GM19328 (cell line): ENCODE measurements at regions not wholly inside any gene's neighbourhood (a gene's known extent, or its start where the extent isn't known, plus 50 kb on each side); places are given as distances from the start of the nearest gene placed in this dataset.

ENCODE experiments used
- ATAC-seq: cut with Tn5 transposase; IDR thresholded peaks from one replicate; pipeline ENCODE4 v1.9.1; 2021; ENCODE audit warnings: mild to moderate bottlenecking, moderate library complexity; ENCODE audit not compliant: unreplicated experiment

- no peak for ATAC-seq
Measured at GRCh38 chr16:86663685-86664521, 85.6 kb downstream of the FOXL1 start.

GRCh38 chr16:86664522-86665318 is 86.4 kb downstream of the FOXL1 start:
- no peak for ATAC-seq

- ATAC-seq: no peak
Measured at GRCh38 chr16:86665319-86665675, 86.9 kb downstream of the FOXL1 start.

GRCh38 chr16:86665929-86666328 is 87.6 kb downstream of the FOXL1 start:
- no peak for ATAC-seq

DNA sequence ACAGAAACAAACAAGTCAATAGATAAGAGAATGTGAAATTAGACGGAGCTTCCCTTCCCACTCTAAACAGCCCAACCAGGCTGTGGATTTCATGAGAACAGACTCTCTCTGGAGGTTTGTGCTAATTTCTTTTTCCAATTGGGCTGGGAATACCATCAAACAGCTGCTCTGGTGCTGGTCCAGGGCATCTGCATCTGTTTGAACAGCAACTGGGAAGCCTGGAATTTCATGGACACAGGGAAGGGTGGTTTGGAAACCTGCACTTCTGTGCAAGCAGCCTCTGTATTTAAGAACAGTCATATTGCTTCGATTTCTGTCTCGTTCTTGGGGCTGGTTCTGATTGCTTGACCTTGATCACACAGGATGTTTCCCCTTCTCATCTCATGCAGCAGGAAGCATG is 88.7 kb downstream of the FOXL1 start:
- no peak for ATAC-seq

GRCh38 chr16:86668136-86668910 is 90.0 kb downstream of the FOXL1 start:
- ATAC-seq: no peak

GRCh38 chr16:86669285-86669805 is 91.0 kb downstream of the FOXL1 start:
- ATAC-seq: no peak

DNA sequence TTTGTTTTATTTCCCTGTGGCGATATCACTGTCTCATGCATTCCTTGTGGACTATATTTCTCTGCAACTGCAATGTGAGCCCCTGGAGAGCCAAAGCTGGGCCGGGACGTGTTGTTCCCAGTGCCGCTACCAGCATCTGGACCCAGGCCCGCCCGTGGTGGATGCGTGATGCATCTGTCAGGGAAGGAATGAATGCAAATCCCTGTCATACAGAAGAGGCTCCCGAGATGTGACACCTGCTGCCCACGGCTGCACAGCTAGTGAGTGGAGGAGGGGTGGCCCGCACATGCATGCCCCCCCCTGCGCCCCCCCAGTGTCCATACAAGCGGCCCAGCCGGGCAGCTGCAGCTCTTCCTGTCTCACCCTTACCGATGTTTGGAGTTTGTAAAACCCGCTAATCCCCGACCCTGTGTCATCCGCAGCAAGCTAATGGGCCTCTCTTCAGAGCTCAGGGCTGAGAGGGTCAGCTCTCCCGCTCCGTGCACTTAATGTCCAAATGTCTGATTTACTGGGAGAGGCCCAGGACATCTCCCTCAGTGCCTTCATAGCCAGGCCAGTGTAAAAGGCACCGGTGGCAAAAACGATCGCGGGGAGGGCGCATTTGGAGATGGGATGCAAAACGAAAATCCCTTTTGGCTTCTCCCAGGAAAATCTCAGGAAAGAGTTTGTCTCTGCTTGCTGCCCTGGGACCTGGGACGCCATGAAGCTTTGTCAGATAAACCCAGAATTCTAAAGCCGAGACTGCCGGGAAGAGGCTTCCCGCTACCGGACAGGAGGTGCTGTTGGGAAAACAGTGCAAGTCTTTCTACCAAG is 91.8 kb downstream of the FOXL1 start:
- ATAC-seq: no peak

- ATAC-seq: no peak
Measured at GRCh38 chr16:86670750-86671234, 92.4 kb downstream of the FOXL1 start.

GRCh38 chr16:86671486-86672178 is 93.3 kb downstream of the FOXL1 start:
- no peak for ATAC-seq

- no peak for ATAC-seq
Measured at GRCh38 chr16:86672179-86672863, 94.0 kb downstream of the FOXL1 start.

DNA sequence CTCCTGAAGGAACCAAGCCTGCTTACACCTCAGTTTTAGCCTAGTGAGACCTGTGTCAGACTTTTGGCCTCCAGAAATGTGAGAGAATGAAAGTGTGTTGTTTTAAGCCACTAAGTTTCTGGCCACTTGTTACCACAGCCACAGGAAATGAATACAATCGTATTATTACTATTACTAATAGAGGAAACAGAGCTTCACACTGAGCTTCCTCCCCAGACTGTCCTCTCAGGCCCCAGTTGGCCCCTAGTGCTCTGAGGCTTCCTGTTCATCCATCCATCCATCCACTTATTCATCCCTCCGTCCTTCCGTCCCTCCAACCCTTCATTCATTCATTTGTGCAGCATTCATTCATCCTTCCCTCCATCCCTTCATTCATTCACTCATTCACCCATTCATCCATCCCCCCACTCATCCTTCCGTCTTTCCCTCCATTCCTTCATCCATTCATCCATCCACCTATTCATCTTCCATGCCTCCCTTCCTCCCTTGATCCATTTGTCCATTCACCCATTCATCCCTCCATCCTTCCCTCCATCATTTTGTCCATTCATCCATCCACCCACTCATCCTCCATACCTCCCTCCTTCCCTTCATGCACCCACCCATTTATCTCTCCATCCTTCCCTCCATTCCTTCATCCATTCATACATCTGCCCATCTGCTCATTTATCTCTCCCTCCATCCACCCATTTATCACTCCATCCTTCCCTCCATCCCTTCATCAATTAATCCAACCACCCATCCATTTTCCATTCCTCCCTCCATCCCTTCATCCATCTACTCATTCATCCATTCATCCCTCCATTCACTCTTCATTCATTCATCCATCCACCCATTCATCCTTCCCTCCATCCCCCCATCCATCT is 95.0 kb downstream of the FOXL1 start:
- no peak for ATAC-seq

- ATAC-seq: no peak
Measured at GRCh38 chr16:86673956-86674453, 95.7 kb downstream of the FOXL1 start.

DNA sequence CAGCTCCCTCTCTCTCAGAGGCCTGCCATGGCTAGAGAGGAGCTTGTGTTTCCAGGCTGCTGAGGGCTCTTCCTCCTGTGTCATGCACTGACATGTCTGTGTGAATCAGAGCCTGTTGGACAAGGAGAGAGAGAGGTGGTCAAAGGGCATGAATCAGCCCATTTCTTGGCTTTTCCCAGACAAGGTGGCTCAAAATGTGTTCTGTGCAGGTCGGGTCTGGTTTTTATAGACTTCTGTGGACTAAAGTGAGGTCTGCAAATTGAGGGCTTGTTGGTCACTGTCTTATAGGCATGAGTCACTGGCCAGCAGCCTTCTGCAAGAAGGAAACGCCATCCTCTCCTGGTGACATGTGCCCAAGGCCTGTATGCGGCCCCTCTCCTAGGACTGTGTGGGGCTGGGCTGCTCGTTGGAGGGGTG is 97.9 kb downstream of the FOXL1 start:
- no peak for ATAC-seq

GRCh38 chr16:86679490-86679889 is 101.1 kb downstream of the FOXL1 start:
- ATAC-seq: no peak

- ATAC-seq: no peak
Measured at GRCh38 chr16:86680162-86680561, 101.8 kb downstream of the FOXL1 start.

- no peak for ATAC-seq
Measured at GRCh38 chr16:86680661-86681030, 102.3 kb downstream of the FOXL1 start.
